ENCODE measurements at regions not wholly inside any gene's neighbourhood (a gene's known extent, or its start where the extent isn't known, plus 50 kb on each side); places are given as distances from the start of the nearest gene placed in this dataset.

DNA sequence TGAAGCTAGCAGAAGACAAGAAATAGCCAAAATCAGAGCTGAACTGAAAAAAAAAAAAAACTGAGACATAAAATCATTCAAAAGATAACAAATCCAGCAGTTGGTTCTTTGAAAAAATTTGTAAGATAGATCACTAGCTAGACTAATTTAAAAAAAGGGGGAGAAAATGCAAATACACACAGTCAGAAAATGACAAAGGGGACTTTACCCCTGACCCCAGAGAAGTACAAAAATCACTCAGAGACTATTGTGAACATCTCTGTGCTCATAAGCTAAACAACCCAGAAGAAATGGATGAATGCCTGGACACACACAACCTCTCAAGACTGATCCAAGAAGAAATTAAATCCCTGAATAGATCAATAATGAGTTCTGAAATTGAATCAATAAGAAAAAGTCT lies 914.3 kb upstream of the API5 start:
- no peaks in the 10 kb centered on the region for H3K27me3 ChIP-seq (ENCODE audit: insufficient read depth, low read depth, low read length)
- no peaks in the 10 kb centered on the region for H3K9me2 ChIP-seq (ENCODE audit: insufficient read depth, low read length)
- H3F3A ChIP-seq (ENCODE audit: insufficient read depth, low read length, poor library complexity, severe bottlenecking) = no peaks in the 10 kb centered on the region
- no peak overlapping the region for H3K4me3 ChIP-seq (ENCODE audit: low read length)
- TF ChIP-seq REST (IDR thresholded peaks at IDR 0.05; ENCODE audit: borderline replicate concordance) (no peak), EZH2 (IDR thresholded peaks at IDR 0.05; ENCODE audit: borderline replicate concordance, insufficient read depth, low read length, poor library complexity, severe bottlenecking) (no peak), RAD21 (conservative IDR thresholded peaks at IDR 0.05) (no peak), TAF1 (IDR thresholded peaks at IDR 0.05; ENCODE audit: low read depth) (no peak), EP300 (conservative IDR thresholded peaks at IDR 0.05; ENCODE audit: poor library complexity, severe bottlenecking) (no peak), CTCF (IDR thresholded peaks at IDR 0.05; ENCODE audit: poor library complexity, severe bottlenecking) (no peak), MXI1 (conservative IDR thresholded peaks at IDR 0.05; ENCODE audit: poor library complexity, severe bottlenecking) (no peak), POLR2AphosphoS5 (IDR thresholded peaks at IDR 0.05) (no peak), SMC3 (conservative IDR thresholded peaks at IDR 0.05; ENCODE audit: poor library complexity) (no peak)
- H3K9ac ChIP-seq (ENCODE audit: low read length) = no peak overlapping the region
- no peak overlapping the region for H3K4me2 ChIP-seq (ENCODE audit: low read length)
- no peak overlapping the region for H3K27ac ChIP-seq (ENCODE audit: low read length)
- H3K79me2 ChIP-seq (replicated peaks; ENCODE audit: insufficient read depth, low read length) = no peaks in the 10 kb centered on the region
- H4K20me1 ChIP-seq (ENCODE audit: insufficient read depth) = no peaks in the 10 kb centered on the region
- H3K9me3 ChIP-seq (ENCODE audit: low read length) = no peaks in the 10 kb centered on the region
- H3K36me3 ChIP-seq (ENCODE audit: insufficient read depth, low read length) = no peaks in the 10 kb centered on the region
- H2AFZ ChIP-seq (ENCODE audit: low read depth, low read length) = no peak overlapping the region

DNA sequence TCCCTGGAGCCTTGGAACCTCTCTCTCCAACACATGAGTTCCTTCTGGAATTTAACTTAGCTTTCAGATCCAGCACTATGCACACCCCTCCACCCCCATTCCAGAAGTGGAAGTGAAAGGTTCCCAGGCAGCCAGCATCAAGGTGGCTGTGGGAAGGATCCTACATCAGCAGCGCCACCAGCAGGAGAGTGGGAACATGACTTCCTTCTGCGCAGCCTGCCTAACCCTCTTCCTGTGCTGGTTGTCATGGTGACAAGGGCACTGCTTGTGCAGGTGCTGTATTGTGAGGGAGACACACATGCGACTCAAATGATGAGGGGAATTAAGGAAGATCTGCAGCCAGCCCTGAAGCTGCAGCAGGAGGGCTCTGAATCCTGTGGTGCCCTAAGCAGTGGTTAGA lies 904.5 kb upstream of the API5 start:
- Histone ChIP-seq H3K27ac (ENCODE audit: low read length) (peak overlapping the region; percentile 68), H3K4me3 (ENCODE audit: low read length) (peak overlapping the region; percentile 47), H3K9me3 (ENCODE audit: low read length) (no peaks in the 10 kb centered on the region), H3K79me2 (replicated peaks; ENCODE audit: insufficient read depth, low read length) (no peaks in the 10 kb centered on the region), H3F3A (ENCODE audit: insufficient read depth, low read length, poor library complexity, severe bottlenecking) (peaks cover 3% of the 10 kb centered on the region), H3K9ac (ENCODE audit: low read length) (peak overlapping the region; percentile 51), H2AFZ (ENCODE audit: low read depth, low read length) (no peak overlapping the region), H3K36me3 (ENCODE audit: insufficient read depth, low read length) (no peaks in the 10 kb centered on the region), H3K9me2 (ENCODE audit: insufficient read depth, low read length) (no peaks in the 10 kb centered on the region), H3K4me2 (ENCODE audit: low read length) (peak overlapping the region; percentile 15), H4K20me1 (ENCODE audit: insufficient read depth) (no peaks in the 10 kb centered on the region), H3K27me3 (ENCODE audit: insufficient read depth, low read depth, low read length) (peaks cover 5% of the 10 kb centered on the region)
- no peak for TF ChIP-seq TAF1 (IDR thresholded peaks at IDR 0.05; ENCODE audit: low read depth)
- TF ChIP-seq POLR2AphosphoS5 (IDR thresholded peaks at IDR 0.05) = peak; percentile 76
- peak; percentile 99 for TF ChIP-seq CTCF (IDR thresholded peaks at IDR 0.05; ENCODE audit: poor library complexity, severe bottlenecking)
- TF ChIP-seq EP300 (conservative IDR thresholded peaks at IDR 0.05; ENCODE audit: poor library complexity, severe bottlenecking) = peak; percentile 70
- TF ChIP-seq EZH2 (IDR thresholded peaks at IDR 0.05; ENCODE audit: borderline replicate concordance, insufficient read depth, low read length, poor library complexity, severe bottlenecking) = no peak
- peak; percentile 89 for TF ChIP-seq SMC3 (conservative IDR thresholded peaks at IDR 0.05; ENCODE audit: poor library complexity)
- peak; percentile 38 for TF ChIP-seq REST (IDR thresholded peaks at IDR 0.05; ENCODE audit: borderline replicate concordance)
- TF ChIP-seq MXI1 (conservative IDR thresholded peaks at IDR 0.05; ENCODE audit: poor library complexity, severe bottlenecking) = peak; percentile 78
- peak; percentile 96 for TF ChIP-seq RAD21 (conservative IDR thresholded peaks at IDR 0.05)
